G401 (cell line): ENCODE measurements at regions not wholly inside any gene's neighbourhood (a gene's known extent, or its start where the extent isn't known, plus 50 kb on each side); places are given as distances from the start of the nearest gene placed in this dataset.
A peak's percentile ranks its signal among the peaks of the same experiment; 100 is the strongest.

Experiments
- DNase-seq: peaks from one replicate; pipeline ENCODE4 v3.0.0-alpha.2; 2015; ENCODE audit warnings: low spot score
- in situ Hi-C: cut with HindIII; loops from 2 replicates; pipeline ENCODE4 v1.10.0; 2016; ENCODE audit warnings: low sequenced_read_pairs, mixed read lengths

DNA sequence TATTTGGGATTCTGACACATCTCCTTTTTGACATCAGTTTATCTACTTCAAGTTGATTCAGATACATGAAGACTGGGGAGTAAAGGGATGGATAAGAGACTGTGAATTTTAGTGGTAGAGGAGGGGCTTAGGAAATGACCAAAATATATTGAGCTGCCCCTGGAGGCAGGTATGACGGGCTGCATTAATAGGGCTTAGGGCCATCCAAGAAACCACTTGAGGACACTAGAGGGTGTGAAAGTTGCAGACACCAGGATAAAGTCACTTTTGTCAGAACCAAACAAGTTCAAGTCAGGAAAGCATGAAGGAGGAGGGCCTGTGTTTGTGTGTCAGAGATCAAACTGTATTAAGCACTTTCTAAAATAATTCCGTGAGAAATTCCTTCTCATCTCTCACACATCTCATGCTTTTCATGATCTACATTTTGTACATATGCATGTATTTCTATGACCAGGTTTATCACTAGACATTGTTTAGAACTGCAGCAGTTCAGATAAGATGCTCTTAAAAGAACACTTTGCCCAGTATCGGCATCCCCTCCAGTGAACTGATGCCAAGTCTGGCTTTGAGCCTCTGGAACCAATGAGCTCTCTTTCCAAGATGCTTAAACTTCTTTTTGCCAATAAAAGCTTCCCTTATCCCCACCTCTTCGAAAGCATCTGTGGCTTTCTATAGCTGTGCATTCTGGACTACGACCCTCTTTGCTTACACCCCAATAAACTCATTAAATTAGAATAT, 136.9 kb downstream of the SLC38A1 start:
- peak; percentile 12 for DNase-seq
- in situ Hi-C loops, result no loop called here

DNA sequence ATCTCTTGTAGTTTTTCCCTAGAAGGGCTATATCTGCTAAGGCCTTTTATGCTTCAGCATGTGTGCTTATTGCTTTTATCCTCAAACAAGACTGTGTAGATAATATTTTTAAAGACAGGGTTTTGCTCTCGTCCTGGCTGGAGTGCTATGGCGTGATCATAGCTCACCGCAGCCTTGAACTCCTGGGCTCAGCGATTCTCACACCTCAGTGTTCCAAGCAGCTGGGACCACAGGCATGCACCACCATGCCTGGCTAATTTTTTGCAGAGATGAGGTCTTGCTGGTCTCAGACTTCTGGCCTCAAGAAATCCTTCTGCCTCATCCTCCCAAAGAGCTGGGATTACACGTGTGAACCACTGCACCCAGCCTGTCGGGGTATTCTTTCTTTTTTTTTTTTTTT, 137.3 kb upstream of the SCAF11 start:
- no peak for DNase-seq
- in situ Hi-C loops, result no loop called here

DNA sequence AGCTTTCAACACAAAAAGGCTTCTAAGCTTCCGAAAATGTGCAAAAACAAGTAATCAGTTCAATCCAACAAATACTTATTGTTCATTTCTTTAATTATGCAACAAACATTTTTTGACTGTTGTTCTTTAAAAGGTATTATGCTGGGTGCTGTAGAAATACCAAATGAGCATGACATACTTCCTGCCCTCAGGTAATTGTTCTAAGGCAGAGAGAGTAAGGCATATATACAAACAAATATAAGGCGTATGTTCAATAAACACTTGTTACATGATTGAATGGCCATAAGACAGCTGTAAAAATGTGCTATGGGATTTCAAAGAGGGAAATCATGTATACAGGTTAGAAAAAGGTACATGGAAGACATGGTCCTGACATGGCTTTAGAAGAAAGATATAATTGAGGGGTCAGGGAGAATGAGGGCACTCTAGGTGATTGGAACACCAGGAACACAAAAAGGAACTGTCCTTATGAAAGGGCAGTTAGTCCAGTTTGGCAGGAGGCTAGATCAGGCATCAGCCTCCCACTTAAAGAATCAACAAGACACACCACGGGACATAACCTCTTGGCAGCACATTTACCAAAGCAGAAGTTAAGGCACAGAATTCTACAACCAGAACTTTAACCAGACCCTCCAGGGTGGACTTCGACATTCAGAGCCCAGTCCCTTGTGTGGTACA, 135.8 kb upstream of the SCAF11 start:
- in situ Hi-C loops, result no loop called here
- no peak for DNase-seq

DNA sequence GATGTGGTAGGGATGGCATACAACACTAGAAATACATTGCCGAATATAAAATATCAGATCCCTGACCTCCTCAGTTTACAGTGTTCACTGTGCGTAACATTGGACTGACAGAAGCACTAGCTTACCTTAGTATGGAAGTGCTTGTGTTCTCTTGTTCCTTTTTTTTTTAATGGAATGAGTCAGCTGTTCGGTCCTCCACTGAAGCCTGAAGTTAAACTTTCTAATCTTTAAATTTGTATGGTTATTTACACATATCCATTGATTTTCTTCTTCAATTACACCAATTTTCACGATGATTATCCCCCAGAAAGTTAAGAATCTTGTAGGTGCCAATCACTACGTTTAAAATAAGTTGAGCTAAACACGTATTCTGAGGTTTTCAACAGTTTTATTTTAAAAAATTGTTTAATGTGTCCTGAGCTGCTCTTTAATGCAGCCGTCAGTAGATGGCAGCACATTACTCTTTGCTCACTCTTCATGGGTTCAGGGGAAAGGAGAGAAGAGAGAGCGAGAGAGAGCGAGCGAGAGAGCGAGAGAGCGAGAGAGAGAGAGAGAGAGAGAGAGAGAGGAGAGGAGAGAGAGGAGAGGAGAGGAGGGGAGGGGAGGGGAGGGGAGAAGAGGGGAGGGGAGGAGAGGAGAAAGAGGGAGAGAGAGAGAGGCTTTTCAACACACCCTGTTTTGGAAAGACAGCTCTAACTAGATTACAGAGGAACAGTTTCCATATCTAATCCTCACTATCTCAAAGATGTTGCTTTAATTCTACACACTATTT, 134.7 kb upstream of the SCAF11 start:
- in situ Hi-C loops, result no loop called here
- DNase-seq, result peak; percentile 77

DNA sequence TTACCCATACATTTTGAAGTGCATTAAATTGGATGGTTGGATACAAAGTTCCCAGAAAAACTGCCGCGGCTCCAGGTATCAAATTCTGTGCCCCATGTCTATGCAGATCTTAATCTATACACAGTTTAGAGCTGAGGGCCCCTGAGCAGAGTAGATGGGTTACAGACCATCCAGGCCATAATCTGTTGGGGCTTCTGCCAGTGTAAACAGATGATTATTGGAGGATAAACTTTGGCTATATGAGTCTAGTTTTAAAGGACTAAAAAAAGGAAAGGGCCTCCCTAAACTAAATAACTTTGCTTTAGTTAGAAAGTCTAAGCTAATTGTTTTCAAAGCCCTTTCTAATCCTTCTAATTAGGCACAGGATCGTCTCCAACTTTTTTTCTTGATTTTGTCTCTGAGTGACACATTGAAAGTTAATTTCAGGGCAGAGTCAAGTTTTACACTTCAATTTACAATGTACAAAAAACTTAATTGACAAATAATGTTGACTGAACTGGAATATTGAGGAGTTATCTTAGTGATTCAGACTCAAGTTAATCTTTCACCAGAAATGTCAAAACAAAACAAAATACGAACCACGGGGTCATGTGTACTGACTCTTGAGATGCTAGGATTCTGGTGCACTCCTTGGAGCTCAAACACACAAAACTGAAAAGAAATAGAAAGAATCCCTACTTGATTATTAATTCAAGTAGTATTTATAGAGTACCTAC, 133.9 kb upstream of the SCAF11 start:
- no peak for DNase-seq
- in situ Hi-C loops, result no loop called here

DNA sequence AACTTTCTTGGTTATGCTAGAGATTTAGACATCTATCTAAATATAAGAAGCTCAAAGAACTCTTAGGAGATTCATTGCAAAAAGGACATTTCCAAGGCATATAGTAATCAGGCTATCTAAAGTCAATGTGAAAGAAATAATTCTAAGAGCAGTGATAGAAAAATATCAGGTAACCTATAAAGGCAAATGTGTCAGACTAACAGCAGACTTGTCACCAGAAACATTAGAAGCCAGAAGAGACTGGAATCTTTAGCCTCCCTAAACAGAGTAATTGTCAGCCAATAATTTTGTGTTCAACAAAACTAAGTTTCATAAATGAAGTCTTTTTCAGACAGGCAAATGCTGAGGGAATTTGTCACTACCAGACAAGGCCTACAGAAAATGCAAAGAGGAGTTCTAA, 122.0 kb upstream of the SCAF11 start:
- in situ Hi-C loops, result no loop called here
- DNase-seq, result no peak

DNA sequence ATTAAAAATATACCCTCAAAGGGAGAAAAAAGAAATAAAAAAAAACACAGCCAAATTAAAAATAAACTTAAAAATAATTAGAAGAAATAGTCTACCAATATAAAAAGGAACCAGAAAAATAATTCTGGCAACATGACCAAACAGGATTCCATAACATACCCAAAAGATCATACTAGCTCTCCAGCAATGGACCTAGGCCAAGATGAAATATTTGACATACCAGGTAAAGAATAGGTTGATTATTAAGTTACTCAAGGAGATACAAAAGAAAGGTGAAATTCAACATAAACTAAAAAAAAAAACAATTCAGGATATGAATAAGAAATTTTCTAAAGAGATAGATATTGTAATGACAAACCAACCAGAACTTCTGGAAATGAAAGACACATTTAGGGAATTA, 121.3 kb upstream of the SCAF11 start:
- in situ Hi-C loops, result no loop called here
- DNase-seq, result no peak

DNA sequence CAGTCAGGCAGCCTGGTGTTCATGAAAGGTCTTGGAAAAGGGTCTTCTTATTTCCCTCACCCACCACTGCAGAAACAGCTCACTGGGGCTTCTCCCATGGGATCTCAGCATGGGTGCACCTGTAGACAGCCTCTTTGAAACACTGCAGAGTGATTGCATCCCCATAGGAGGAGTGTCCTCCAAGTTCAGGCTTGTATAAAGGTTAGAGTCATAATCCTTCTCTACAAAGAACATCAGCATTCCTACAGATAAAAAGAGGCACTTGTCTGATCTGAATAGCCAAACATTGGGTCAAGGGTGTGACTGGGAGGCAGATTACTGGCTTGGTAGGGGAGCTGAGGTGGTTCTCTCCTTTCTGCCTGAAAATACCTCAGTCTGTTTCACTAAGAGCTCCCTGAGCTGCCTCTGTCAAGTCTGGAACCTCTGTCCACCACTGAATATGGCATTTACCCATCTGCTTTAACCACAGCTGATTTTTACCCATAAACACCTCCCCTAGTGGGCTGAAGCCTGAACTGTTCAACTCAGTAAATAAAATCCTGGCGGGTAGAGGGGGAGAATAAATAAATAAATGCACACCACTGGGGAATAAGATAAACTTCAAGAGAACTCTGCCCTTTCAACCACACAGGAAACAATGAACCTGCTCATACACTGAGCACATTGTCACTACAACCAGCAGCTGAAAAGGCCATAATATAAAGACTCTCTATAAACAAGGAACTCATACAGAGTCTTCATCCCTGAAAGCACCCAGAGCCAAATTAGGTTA, 120.7 kb upstream of the SCAF11 start:
- no peak for DNase-seq
- in situ Hi-C loops, result no loop called here

DNA sequence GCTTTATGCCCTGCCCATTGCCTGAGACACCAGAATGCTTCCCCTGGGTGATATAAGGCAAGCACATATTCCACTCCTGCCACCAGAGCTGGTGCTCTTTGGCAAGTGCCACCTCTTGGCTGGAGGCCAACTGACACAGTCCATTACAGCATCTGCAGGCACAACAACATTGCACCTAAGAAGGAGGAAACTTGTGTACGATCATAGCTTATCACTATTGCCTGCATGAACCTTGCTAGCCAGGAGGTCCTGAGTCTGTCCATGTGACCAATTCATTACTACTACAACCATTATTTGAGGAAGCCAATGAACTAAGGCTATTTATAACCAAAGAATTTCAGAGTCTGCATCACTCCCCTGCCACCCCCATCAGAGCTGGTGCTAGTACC, 119.8 kb upstream of the SCAF11 start:
- in situ Hi-C loops, result no loop called here
- DNase-seq, result no peak

DNA sequence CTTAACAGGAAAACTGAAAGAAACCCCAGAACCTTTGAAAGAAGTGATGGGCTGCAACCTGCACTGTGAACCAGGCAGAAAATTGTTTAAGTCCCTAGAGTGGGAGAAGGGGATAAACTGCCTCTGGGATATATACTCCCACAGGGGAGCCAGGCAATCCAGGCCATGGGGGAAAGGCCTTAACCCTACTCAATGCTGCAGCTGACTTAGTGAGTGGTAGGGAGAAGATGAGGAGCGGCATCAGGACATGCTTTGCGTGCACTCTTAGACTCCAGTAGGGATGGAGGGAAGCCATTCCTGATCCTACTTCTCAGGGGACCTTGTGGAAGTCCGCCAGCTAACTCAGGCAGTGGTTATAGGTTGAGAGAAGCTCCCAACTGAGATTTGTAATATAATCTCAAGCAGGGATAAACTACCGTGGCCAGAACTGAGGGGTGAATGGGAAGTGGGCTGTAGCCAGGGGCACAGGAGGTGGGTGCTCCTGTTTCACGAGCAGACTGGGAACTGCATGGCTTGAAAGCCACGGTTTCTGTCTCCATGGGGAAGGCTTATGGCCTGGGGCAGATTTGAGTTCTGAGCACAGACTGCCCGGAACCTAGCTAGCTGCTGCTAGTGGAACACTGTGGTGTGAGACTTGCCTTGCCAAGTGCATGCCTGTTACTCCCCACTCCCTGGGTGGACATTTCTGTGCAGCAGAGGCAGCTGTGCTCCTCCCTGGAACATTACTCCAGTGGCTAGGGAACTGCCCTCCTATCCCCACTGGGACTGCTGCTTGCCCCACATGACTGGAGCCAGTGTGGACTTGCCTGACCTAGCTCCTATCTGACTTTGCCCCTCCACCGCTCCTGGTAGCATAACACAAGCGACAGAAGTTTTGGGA, 119.2 kb upstream of the SCAF11 start:
- in situ Hi-C loops, result no loop called here
- DNase-seq, result no peak

DNA sequence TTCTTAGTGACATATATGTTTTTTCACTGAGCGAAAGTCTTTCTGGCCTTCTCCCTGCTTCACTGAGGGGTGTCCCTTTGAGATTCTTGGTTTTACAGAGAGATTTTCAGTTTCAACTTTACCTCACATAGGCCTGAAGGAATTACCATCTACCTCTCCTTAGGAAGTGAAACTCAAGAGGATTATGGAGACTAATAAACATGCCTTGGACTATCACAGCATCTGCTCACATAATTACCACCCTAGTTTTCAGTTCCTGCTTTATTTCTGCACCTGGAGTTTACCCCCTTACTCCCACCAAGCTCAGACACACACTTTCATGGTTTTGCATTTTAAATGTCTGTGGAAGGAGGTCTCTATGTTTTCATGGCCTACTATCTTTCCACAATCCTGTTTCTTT, 118.3 kb upstream of the SCAF11 start:
- in situ Hi-C loops, result no loop called here
- no peak for DNase-seq

DNA sequence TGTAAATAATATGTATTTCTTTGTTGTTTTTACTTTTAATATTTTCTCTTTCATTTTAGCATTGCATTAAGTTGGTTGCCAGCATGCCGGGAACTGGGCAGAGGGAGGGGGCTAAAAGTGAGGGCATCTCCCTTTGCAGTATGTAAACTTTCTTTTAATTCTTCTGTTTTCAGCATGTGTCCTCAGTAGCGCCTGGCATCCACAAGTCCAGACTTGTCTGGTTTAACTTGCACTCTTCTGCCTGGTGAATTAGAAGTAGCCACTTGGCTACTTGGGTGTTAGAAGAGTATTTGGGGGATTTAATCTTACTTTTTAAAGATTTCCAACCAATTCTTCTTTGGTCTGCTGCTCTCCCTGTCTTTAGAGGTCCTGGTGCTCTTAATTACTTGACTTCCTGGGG, 117.2 kb upstream of the SCAF11 start:
- in situ Hi-C loops, result no loop called here
- no peak for DNase-seq

DNA sequence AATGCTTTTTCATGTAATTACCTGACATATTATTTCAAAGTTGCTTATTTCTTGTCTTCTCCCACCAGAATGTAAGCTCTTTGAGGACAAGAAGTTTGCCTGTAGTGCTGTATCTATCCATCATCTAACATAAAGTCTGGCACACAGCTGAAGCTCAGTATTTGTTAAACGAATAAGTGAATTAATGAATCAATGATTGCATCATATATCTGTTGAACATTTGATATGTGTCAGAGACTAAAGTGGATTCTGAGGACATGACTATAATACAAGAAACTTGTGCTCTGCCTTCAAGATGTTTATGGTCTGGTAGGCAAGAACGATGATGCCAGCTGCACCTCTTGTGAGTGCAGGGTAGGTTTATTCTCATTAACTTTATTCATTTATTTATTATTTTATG, 115.4 kb upstream of the SCAF11 start:
- no peak for DNase-seq
- in situ Hi-C loops, result no loop called here

DNA sequence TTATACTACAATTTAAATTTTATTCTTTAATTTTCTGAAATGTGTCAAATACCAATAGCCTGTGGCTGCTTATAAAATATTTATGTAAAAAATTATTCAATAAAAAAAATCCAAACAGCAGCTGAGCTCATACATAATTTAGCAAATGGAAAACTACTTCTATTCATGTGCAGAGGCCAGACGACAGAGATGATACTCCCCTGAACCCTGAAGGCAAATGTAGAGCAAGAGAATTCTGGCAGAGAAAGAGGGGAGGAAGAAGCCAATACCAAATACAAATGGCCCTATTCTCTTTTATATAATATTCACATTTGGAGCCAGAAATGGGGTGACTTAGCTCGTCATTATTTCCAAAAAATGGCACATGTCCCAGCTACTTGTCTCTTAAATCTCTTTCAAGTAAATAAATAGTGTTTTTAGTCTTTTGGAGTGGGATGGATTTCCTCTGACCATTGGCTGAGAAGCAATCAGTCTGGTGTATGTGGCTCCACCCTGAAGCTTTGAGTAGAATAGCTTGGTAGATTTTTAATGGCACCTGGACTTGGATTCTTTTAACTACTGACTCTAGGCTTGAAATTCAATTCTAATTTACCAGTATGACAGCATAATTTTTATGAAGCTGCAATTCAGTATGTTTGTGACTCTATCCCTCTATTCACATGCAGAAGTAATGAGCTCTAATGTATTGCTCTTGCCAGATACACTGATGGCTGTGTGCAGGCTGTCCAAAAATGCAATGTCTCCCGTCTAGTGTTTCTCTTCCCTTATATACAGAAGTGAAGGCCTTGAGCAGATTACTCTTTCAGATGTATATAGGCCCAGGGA, 113.4 kb upstream of the SCAF11 start:
- in situ Hi-C loops, result no loop called here
- peak; percentile 41 for DNase-seq

DNA sequence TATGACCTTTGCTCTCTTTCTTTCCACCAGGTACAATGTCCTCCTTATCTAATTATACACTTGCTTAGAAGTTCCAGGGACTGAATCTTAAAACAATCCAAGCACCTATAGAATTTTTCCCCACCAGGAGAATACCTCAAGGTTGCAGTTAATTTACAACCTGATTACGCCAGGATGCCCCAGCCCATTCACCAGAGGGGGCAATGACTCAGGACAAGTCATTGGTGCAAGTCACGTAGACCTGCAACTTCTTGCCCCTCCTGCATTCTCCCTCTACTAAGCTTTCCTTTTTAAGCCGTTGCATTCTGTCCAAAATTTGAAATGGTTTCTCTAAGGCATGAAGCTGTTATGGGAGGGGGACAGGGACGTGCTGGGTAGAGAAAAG, 111.1 kb upstream of the SCAF11 start:
- no peak for DNase-seq
- in situ Hi-C loops, result no loop called here

DNA sequence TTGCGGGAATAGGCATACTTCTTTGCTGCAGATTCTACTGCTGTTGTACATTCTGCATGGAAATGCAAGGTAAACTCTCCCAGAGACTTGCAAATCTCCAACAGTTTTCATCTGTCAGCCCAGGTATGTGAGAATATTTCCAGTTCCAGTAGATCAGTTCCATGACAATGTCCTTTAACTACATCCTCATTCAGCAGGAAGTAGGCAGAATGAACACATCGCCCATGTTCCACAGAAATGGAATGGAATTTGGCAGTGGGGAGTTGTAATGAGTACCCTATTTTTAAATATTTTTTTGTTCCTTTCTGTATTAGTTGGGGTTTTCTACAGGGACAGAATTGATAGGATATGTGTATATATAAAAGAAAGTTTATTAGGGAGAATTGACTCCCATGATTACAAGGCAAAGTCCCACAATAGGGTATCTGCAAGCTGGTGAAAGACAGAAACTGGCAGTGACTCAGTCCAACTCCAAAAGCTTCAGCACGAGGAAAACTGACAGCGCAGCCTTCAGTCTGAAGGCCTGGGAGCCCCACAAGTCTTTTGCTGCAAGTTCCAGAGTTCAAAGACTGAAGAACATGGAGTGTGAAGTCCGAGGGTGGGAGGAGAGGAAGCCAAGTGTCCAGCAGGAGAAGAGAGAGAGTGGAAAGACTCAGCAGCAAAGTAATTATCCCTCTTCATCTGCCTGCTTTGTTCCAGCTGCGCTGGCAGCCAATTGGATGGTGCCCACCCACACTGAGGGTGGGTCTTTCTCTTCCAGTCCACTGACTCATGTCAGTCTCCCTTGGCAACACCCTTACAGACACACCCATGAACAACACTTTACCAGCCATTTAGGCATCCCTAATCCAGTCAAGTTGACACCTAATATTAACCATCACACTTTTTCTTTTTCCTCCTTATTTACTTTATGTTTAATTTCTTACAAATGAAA, 110.4 kb upstream of the SCAF11 start:
- no peak for DNase-seq
- in situ Hi-C loops, result no loop called here
